SH-SY5Y (cell line): ENCODE measurements at regions not wholly inside any gene's neighbourhood (a gene's known extent, or its start where the extent isn't known, plus 50 kb on each side); places are given as distances from the start of the nearest gene placed in this dataset.

Experiments used
- GATA2 ChIP-seq: IDR thresholded peaks from 2 replicates; pipeline ENCODE4 v1.6.1; 2011; ENCODE audit warnings: mild to moderate bottlenecking, low read depth, low read length
- GATA3 ChIP-seq: IDR thresholded peaks from 2 replicates; pipeline ENCODE4 v1.6.1; 2011; ENCODE audit warnings: low read depth, mild to moderate bottlenecking, low read length, moderate library complexity

GRCh38 chr6:26197636-26197932 is 110.4 kb downstream of the HFE start:
- no peak for TF ChIP-seq GATA2
- no peak for TF ChIP-seq GATA3
